ENCODE measurements at regions not wholly inside any gene's neighbourhood (a gene's known extent, or its start where the extent isn't known, plus 50 kb on each side); places are given as distances from the start of the nearest gene placed in this dataset.
"Not testable (repeated sequence)": the region's sequence is repeated elsewhere in the genome, so short reads cannot be mapped to it uniquely, and the experiment has no call there.

- not testable (repeated sequence) for DNase-seq
Observed at GRCh38 chr5:1576851-1577250, 53.1 kb upstream of the LPCAT1 start.

DNA sequence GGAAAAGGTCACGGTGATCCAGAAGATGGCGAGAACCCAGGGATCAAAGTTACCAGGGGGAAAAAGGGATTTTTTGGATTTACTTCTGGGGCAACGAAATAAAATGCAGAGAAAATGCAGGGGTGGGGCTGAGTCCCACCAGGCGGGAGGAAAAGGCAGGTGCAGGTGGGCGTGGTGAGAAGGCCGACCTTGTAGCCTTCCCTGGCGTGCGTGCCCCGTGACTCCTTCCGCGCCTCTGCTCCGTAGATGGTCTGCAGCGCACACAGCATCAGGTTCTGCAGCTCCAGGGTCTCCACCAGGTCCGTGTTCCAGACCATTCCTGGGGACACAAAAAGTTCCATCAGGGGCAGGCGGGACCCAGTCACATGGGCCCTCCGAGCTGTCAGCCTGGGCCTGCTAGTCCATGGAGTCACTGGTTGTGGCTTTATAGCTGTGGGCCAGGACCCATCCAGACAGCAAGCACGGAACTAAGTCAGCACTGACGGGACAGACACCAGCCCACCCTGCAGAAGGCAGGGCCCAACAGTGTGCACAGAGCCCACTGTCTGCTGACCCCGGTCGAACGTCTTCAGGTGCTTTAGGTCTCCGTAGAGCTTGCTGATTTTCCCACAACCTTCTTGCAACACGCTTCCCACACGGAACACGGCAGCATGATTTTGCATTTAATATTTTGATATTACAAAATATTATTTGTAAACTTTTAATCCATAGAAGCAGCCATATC, 52.4 kb upstream of the LPCAT1 start:
- DNase-seq: not testable (repeated sequence)

- not testable (repeated sequence) for DNase-seq
Observed at GRCh38 chr5:1575491-1575890, 51.7 kb upstream of the LPCAT1 start.

GRCh38 chr5:1574023-1574318, 50.2 kb upstream of the LPCAT1 start:
- not testable (repeated sequence) for DNase-seq

GRCh38 chr5:1573217-1574022, 49.7 kb upstream of the LPCAT1 start:
- DNase-seq: not testable (repeated sequence)

Measured in GF-D8 (cell line).